ENCODE measurements at regions not wholly inside any gene's neighbourhood (a gene's known extent, or its start where the extent isn't known, plus 50 kb on each side); places are given as distances from the start of the nearest gene placed in this dataset.

GRCh38 chr17:12538003-12538402 is 127.7 kb upstream of the MYOCD start:
- DNase-seq = no peak

GRCh38 chr17:12545877-12546513 is 119.7 kb upstream of the MYOCD start:
- no peak for DNase-seq

GRCh38 chr17:12546983-12547382 is 118.7 kb upstream of the MYOCD start:
- no peak for DNase-seq

- no peak for DNase-seq
Observed at GRCh38 chr17:12547831-12548230, 117.9 kb upstream of the MYOCD start.

GRCh38 chr17:12548558-12548957 is 117.1 kb upstream of the MYOCD start:
- DNase-seq = no peak

- DNase-seq = no peak
Observed at GRCh38 chr17:12549499-12550041, 116.1 kb upstream of the MYOCD start.

GRCh38 chr17:12553625-12554024 is 112.1 kb upstream of the MYOCD start:
- no peak for DNase-seq

- DNase-seq = no peak
Observed at GRCh38 chr17:12554251-12554650, 111.4 kb upstream of the MYOCD start.

GRCh38 chr17:12566291-12566690 is 99.4 kb upstream of the MYOCD start:
- no peak for DNase-seq

- no peak for DNase-seq
Observed at GRCh38 chr17:12567077-12568053, 98.3 kb upstream of the MYOCD start.

- no peak for DNase-seq
Observed at GRCh38 chr17:12568358-12569251, 97.1 kb upstream of the MYOCD start.

GRCh38 chr17:12571606-12572005 is 94.1 kb upstream of the MYOCD start:
- no peak for DNase-seq

GRCh38 chr17:12574525-12574924 is 91.2 kb upstream of the MYOCD start:
- DNase-seq = no peak

- no peak for DNase-seq
Observed at GRCh38 chr17:12575641-12576040, 90.0 kb upstream of the MYOCD start.

- DNase-seq = no peak
Observed at GRCh38 chr17:12579288-12579687, 86.4 kb upstream of the MYOCD start.

GRCh38 chr17:12580640-12581039 is 85.0 kb upstream of the MYOCD start:
- no peak for DNase-seq

GRCh38 chr17:12584727-12585126 is 81.0 kb upstream of the MYOCD start:
- no peak for DNase-seq

GRCh38 chr17:12588531-12588930 is 77.2 kb upstream of the MYOCD start:
- DNase-seq = no peak

GRCh38 chr17:12590417-12590816 is 75.3 kb upstream of the MYOCD start:
- no peak for DNase-seq

GRCh38 chr17:12591021-12591735 is 74.5 kb upstream of the MYOCD start:
- DNase-seq = no peak

GRCh38 chr17:12592941-12593340 is 72.7 kb upstream of the MYOCD start:
- DNase-seq = no peak

- no peak for DNase-seq
Observed at GRCh38 chr17:12596961-12597360, 68.7 kb upstream of the MYOCD start.

Measured in NCI-H2029 treated with DMSO at 0.1 percent for 48 hours (cell line).